ENCODE measurements at regions not wholly inside any gene's neighbourhood (a gene's known extent, or its start where the extent isn't known, plus 50 kb on each side); places are given as distances from the start of the nearest gene placed in this dataset.

DNA sequence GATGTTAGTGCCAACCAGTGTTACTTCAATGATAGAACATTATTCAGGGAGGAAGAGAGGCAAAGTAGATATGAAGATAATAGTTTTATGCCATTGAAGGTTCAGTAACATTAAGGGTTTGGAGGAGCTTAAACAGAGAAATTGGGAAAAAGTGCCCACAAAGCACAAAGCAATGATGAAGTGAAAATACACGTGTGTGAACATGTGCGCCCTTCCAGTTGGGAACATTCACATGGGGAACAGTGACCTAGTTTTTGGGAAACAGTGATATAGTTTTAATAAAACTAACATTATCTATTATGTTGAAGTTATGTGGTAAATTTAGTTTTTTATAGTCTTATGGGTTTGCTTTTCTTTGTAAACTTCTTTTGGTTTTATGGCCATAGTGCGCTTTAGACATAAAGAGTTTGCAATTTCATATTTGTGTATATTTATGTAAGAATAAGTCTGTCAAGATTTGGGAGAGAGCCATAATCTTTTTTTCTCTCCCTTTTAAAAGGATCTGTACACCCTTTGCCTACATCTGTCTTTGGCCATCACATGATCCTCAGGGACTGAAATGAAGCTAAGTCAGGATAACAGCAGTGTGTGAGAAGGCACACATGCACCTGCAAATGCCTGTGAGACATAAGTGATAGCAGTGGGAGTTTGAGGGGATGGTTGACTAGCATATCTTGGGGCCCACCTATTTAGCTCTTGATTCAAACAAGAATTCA lies 450.3 kb upstream of the THRB start:
- BruUV-seq (replicated peaks), result no TSS peak
- Histone ChIP-seq H3K79me2 (ENCODE audit: insufficient read depth, low read depth, low read length) (no peaks in the 10 kb centered on the region), H3K4me1 (ENCODE audit: insufficient read depth, low read length, poor library complexity, severe bottlenecking) (no peaks in the 10 kb centered on the region), H3K9me2 (ENCODE audit: insufficient read depth, low read length) (no peaks in the 10 kb centered on the region), H3K4me2 (ENCODE audit: low read length) (no peak overlapping the region), H2AFZ (ENCODE audit: low read length) (no peak overlapping the region), H3K36me3 (ENCODE audit: insufficient read depth, low read length) (no peaks in the 10 kb centered on the region), H3K9me3 (ENCODE audit: low read length) (no peaks in the 10 kb centered on the region), H3K4me3 (ENCODE audit: low read depth, low read length, poor library complexity, severe bottlenecking) (no peak overlapping the region), H3K27ac (ENCODE audit: low read depth, low read length, poor library complexity, severe bottlenecking) (no peak overlapping the region), H4K20me1 (ENCODE audit: insufficient read depth, low read length) (no peaks in the 10 kb centered on the region)
- ChIA-PET CTCF (ENCODE audit: unreplicated experiment) (no interaction called here), POLR2A (interaction anchor here (1.1 kb wide), 1 partner anchor 11 kb away, joined by 3 read pairs; no protein-coding TSS in a partner anchor)
- intact Hi-C loops (cut with micrococcal nuclease; ENCODE audit: unreplicated experiment), result no loop called here
- no peak for TF ChIP-seq EZH2phosphoT487 (IDR thresholded peaks at IDR 0.05; ENCODE audit: borderline replicate concordance, low read depth, low read length)
- TF ChIP-seq, protein P1, sequence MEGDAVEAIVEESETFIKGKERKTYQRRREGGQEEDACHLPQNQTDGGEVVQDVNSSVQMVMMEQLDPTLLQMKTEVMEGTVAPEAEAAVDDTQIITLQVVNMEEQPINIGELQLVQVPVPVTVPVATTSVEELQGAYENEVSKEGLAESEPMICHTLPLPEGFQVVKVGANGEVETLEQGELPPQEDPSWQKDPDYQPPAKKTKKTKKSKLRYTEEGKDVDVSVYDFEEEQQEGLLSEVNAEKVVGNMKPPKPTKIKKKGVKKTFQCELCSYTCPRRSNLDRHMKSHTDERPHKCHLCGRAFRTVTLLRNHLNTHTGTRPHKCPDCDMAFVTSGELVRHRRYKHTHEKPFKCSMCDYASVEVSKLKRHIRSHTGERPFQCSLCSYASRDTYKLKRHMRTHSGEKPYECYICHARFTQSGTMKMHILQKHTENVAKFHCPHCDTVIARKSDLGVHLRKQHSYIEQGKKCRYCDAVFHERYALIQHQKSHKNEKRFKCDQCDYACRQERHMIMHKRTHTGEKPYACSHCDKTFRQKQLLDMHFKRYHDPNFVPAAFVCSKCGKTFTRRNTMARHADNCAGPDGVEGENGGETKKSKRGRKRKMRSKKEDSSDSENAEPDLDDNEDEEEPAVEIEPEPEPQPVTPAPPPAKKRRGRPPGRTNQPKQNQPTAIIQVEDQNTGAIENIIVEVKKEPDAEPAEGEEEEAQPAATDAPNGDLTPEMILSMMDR (conservative IDR thresholded peaks at IDR 0.05; ENCODE audit: low read length), result no peak
- no peak for DNase-seq (ENCODE audit: low spot score)

DNA sequence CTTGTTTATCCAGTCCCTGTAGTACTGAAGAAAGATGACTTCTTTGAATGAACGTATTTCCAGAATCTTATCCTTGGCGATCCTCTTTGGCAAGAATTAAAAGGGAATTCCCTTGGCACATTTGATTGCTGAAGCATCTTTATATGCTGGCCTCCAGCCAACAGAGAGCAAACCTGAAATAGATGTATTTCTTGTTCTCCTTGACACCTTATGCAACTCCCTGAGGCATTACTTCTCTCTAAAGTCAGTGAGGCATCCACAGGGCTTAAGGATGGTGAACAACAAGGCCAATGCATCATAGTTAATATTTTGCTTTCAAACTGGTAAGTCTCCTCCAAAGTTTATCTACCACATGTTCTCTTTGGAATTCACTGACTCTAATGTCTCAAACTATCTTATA lies 450.9 kb upstream of the THRB start:
- Histone ChIP-seq H3K4me2 (ENCODE audit: low read length) (no peak overlapping the region), H3K4me3 (ENCODE audit: low read depth, low read length, poor library complexity, severe bottlenecking) (no peak overlapping the region), H3K79me2 (ENCODE audit: insufficient read depth, low read depth, low read length) (no peaks in the 10 kb centered on the region), H3K27ac (ENCODE audit: low read depth, low read length, poor library complexity, severe bottlenecking) (no peak overlapping the region), H3K9me3 (ENCODE audit: low read length) (no peaks in the 10 kb centered on the region), H3K4me1 (ENCODE audit: insufficient read depth, low read length, poor library complexity, severe bottlenecking) (no peaks in the 10 kb centered on the region), H3K9me2 (ENCODE audit: insufficient read depth, low read length) (no peaks in the 10 kb centered on the region), H3K36me3 (ENCODE audit: insufficient read depth, low read length) (no peaks in the 10 kb centered on the region), H2AFZ (ENCODE audit: low read length) (no peak overlapping the region), H4K20me1 (ENCODE audit: insufficient read depth, low read length) (no peaks in the 10 kb centered on the region)
- POLR2A ChIA-PET, result interaction anchor here (1.1 kb wide), 1 partner anchor 11 kb away, joined by 3 read pairs; no protein-coding TSS in a partner anchor
- TF ChIP-seq, protein P1 (conservative IDR thresholded peaks at IDR 0.05; ENCODE audit: low read length), result no peak
- TF ChIP-seq EZH2phosphoT487 (IDR thresholded peaks at IDR 0.05; ENCODE audit: borderline replicate concordance, low read depth, low read length), result no peak
- CTCF ChIA-PET (ENCODE audit: unreplicated experiment), result no interaction called here
- DNase-seq (ENCODE audit: low spot score), result no peak
- BruUV-seq (replicated peaks), result no TSS peak
- intact Hi-C loops (cut with micrococcal nuclease; ENCODE audit: unreplicated experiment), result no loop called here

DNA sequence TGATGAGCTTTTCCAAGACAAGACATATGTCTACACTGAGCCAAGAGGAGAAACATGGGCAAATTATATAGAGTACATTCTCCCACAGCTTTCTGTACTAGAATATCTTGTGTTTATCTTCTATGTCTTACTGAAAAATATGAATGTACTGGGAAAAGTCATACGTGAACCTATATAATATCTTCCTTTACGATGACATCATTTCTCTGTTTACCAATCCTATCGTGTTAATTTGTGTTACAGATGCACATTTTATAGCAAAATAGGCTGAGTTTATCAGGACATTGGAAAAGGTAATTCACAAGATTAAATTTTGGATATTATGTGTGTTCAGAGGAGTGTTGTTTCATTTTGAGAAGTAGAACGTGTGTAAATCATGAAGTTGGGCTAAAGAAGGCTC lies 452.5 kb upstream of the THRB start:
- no TSS peak for BruUV-seq (replicated peaks)
- POLR2A ChIA-PET, result interaction anchor here (0.5 kb wide), 1 partner anchor 88 kb away, joined by 3 read pairs; no protein-coding TSS in a partner anchor
- H3K4me1 ChIP-seq (ENCODE audit: insufficient read depth, low read length, poor library complexity, severe bottlenecking), result no peaks in the 10 kb centered on the region
- H4K20me1 ChIP-seq (ENCODE audit: insufficient read depth, low read length), result no peaks in the 10 kb centered on the region
- no peak overlapping the region for H2AFZ ChIP-seq (ENCODE audit: low read length)
- H3K4me3 ChIP-seq (ENCODE audit: low read depth, low read length, poor library complexity, severe bottlenecking), result no peak overlapping the region
- no peak overlapping the region for H3K27ac ChIP-seq (ENCODE audit: low read depth, low read length, poor library complexity, severe bottlenecking)
- CTCF ChIA-PET (ENCODE audit: unreplicated experiment), result no interaction called here
- no peak for DNase-seq (ENCODE audit: low spot score)
- H3K79me2 ChIP-seq (ENCODE audit: insufficient read depth, low read depth, low read length), result no peaks in the 10 kb centered on the region
- H3K36me3 ChIP-seq (ENCODE audit: insufficient read depth, low read length), result no peaks in the 10 kb centered on the region
- no peaks in the 10 kb centered on the region for H3K9me3 ChIP-seq (ENCODE audit: low read length)
- no peak for TF ChIP-seq EZH2phosphoT487 (IDR thresholded peaks at IDR 0.05; ENCODE audit: borderline replicate concordance, low read depth, low read length)
- TF ChIP-seq, protein P1 (conservative IDR thresholded peaks at IDR 0.05; ENCODE audit: low read length), result no peak
- intact Hi-C loops (cut with micrococcal nuclease; ENCODE audit: unreplicated experiment), result no loop called here
- H3K4me2 ChIP-seq (ENCODE audit: low read length), result no peak overlapping the region
- no peaks in the 10 kb centered on the region for H3K9me2 ChIP-seq (ENCODE audit: insufficient read depth, low read length)

All from OCI-LY7 (cell line).